B cell (primary cell): ENCODE measurements at regions not wholly inside any gene's neighbourhood (a gene's known extent, or its start where the extent isn't known, plus 50 kb on each side); places are given as distances from the start of the nearest gene placed in this dataset.

Source experiments
- ATAC-seq: fragments of 200-7000 bp; cut with Tn5 transposase; one replicate; pipeline ENCODE4 v1.10.0; 2021; ENCODE audit warnings: low read depth, mild to moderate bottlenecking, moderate number of reproducible peaks, moderate library complexity
- CTCF ChIA-PET: fragments of 350-600 bp; sonication (Branson Sonifier 250); formaldehyde crosslinking; loops from one replicate; lab custom pipeline; 2021; ENCODE audit warnings: antibody characterized with exemption, inconsistent platforms; lab: Charles Lee
- POLR2A ChIA-PET: fragments of 350-600 bp; sonication (Branson Sonifier 250); formaldehyde crosslinking; loops from one replicate; lab custom pipeline; 2021; ENCODE audit warnings: antibody characterized with exemption; lab: Charles Lee
- DNase-seq: peaks from one replicate; pipeline ENCODE4 v3.0.0; 2013
- H2AFZ ChIP-seq: 2 replicates; pipeline ENCODE4 v1.6.1; 2012; ENCODE audit warnings: mild to moderate bottlenecking, low read depth, low read length; ENCODE audit not compliant: insufficient read depth, poor library complexity, severe bottlenecking
- H3K27ac ChIP-seq, 2 donors: 1 replicate in 1 of 2; 2 replicates in 1 of 2; pipeline ENCODE4 v1.5.1; 2012 to 2013; ENCODE audit warnings: low read length in 2 of 2, mild to moderate bottlenecking in 2 of 2, moderate library complexity in 1 of 2
- H3K27me3 ChIP-seq, 4 experiments: fragments of 200-600 bp in 1 of 4; sonication (generic) in 1 of 4; replicated peaks in 1 of 4; 1 replicate in 2 of 4; 2 replicates in 2 of 4; pipeline versions ENCODE4 v1.6.1 to v1.7.0; 2013 to 2016; ENCODE audit warnings: low read length in 3 of 4, mild to moderate bottlenecking in 2 of 4, mixed read lengths in 1 of 4, moderate library complexity in 1 of 4; ENCODE audit not compliant: insufficient read depth in 4 of 4, control insufficient read depth in 3 of 4; ENCODE audit errors: control extremely low read depth in 1 of 4
- H3K36me3 ChIP-seq, 2 experiments: replicated peaks in 1 of 2; 1 replicate in 1 of 2; 2 replicates in 1 of 2; pipeline versions ENCODE4 v1.6.1 to v1.7.1; 2013; ENCODE audit warnings: low read length in 1 of 2; ENCODE audit not compliant: insufficient read depth in 2 of 2, control insufficient read depth in 1 of 2; ENCODE audit errors: control extremely low read depth in 1 of 2, extremely low read depth in 1 of 2
- H3K4me1 ChIP-seq, 2 donors: fragments of 200-600 bp in 1 of 2; sonication (generic) in 1 of 2; 1 replicate in 1 of 2; 2 replicates in 1 of 2; pipeline versions ENCODE4 v1.5.1 to v1.6.1; 2013 to 2017; ENCODE audit warnings: low read length in 2 of 2; ENCODE audit not compliant: control insufficient read depth in 2 of 2, insufficient read depth in 2 of 2
- H3K4me2 ChIP-seq: replicated peaks from 2 replicates; pipeline ENCODE3; 2012; ENCODE audit warnings: mild to moderate bottlenecking, low read depth, low read length; ENCODE audit not compliant: poor library complexity, severe bottlenecking
- H3K4me3 ChIP-seq, 5 experiments: fragments of 200-600 bp in 1 of 5; sonication (generic) in 1 of 5; 1 replicate in 3 of 5; 2 replicates in 2 of 5; pipeline versions ENCODE4 v1.5.1 to v1.7.0; 2011 to 2016; ENCODE audit warnings: low read length in 4 of 5, mild to moderate bottlenecking in 4 of 5, low read depth in 2 of 5, control low read depth in 1 of 5, moderate library complexity in 1 of 5; ENCODE audit not compliant: insufficient read depth in 1 of 5; ENCODE audit errors: control extremely low read depth in 1 of 5, extremely low read depth in 1 of 5
- H3K79me2 ChIP-seq: fragments of 200-600 bp; sonication (generic); one replicate; pipeline ENCODE4 v1.6.0; 2016; ENCODE audit warnings: low read length; ENCODE audit not compliant: control insufficient read depth, insufficient read depth
- H3K9ac ChIP-seq: fragments of 200-600 bp; sonication (generic); 2 replicates; pipeline ENCODE4 v1.6.1; 2017; ENCODE audit warnings: mild to moderate bottlenecking, low read length, moderate library complexity
- H3K9me3 ChIP-seq, 3 donors: one replicate each; pipeline versions ENCODE4 v1.6.1 to v1.7.1; 2013; ENCODE audit warnings: low read length in 2 of 3; ENCODE audit not compliant: control insufficient read depth in 2 of 3, insufficient read depth in 1 of 3; ENCODE audit errors: control extremely low read depth in 1 of 3
- H4K20me1 ChIP-seq: 2 replicates; pipeline ENCODE4 v1.6.0; 2012; ENCODE audit warnings: mild to moderate bottlenecking, low read length; ENCODE audit not compliant: insufficient read depth, control insufficient read depth, poor library complexity, severe bottlenecking
- H3K27ac Mint-ChIP-seq: one replicate; pipeline ENCODE4 v1.8.0; 2021; ENCODE audit warnings: mixed read lengths
- H3K27me3 Mint-ChIP-seq: one replicate; pipeline ENCODE4 v1.8.0; 2021; ENCODE audit warnings: mixed read lengths
- H3K4me1 Mint-ChIP-seq: one replicate; pipeline ENCODE4 v1.8.0; 2021; ENCODE audit warnings: mixed read lengths
- H3K4me3 Mint-ChIP-seq: one replicate; pipeline ENCODE4 v1.8.0; 2021; ENCODE audit warnings: mixed read lengths
- H3K9me3 Mint-ChIP-seq: one replicate; pipeline ENCODE4 v1.8.0; 2022; ENCODE audit warnings: mixed read lengths; ENCODE audit not compliant: insufficient read depth
- EZH2 ChIP-seq: IDR thresholded peaks from 2 replicates; pipeline ENCODE4 v1.6.1; 2012; ENCODE audit warnings: borderline replicate concordance, low read depth, mild to moderate bottlenecking, moderate library complexity, low read length; ENCODE audit not compliant: insufficient read depth, poor library complexity, severe bottlenecking
- WGBS: methylation state at CpG from one replicate; pipeline ENCODE4 v1.1.5; 2013; ENCODE audit warnings: missing lambda C conversion rate; ENCODE audit not compliant: insufficient coverage; 5-methylcytosine and 5-hydroxymethylcytosine counted together
- intact Hi-C: fragments of 100-400 bp; cut with micrococcal nuclease; formaldehyde crosslinking; loops from one replicate; pipeline ENCODE4 v1.10.0; 2022
- TF ChIP-seq, protein P1 (sequence below): fragments of 200-600 bp; IDR thresholded peaks from one replicate; pipeline ENCODE4 v1.8.0; 2022; ENCODE audit warnings: antibody characterized with exemption, mild to moderate bottlenecking

GRCh38 chr2:7338961-7339360 lies 421.7 kb downstream of the RNF144A start:
- H3K27ac ChIP-seq: no peak overlapping the region
- no peak overlapping the region for H3K4me3 ChIP-seq
- H3K4me3 Mint-ChIP-seq: no peak overlapping the region
- no peak overlapping the region for H3K27ac Mint-ChIP-seq
- H3K9me3 ChIP-seq: no peaks in the 10 kb centered on the region
- no peaks in the 10 kb centered on the region for H3K79me2 ChIP-seq
- H3K27me3 ChIP-seq: no peaks in the 10 kb centered on the region
- WGBS: 89% methylated on average over 1 of the region's 3 CpGs
- H4K20me1 ChIP-seq: no peaks in the 10 kb centered on the region
- peaks cover 7% of the 10 kb centered on the region for H3K27me3 Mint-ChIP-seq
- CTCF ChIA-PET: no interaction called here
- no peak for DNase-seq
- POLR2A ChIA-PET: no interaction called here
- intact Hi-C loops: no loop called here
- H3K9ac ChIP-seq: no peak overlapping the region
- ATAC-seq: no peak
- no peaks in the 10 kb centered on the region for H3K4me1 Mint-ChIP-seq
- no peaks in the 10 kb centered on the region for H3K9me3 Mint-ChIP-seq
- no peak overlapping the region for H2AFZ ChIP-seq
- no peak for TF ChIP-seq EZH2
- TF ChIP-seq, protein P1, sequence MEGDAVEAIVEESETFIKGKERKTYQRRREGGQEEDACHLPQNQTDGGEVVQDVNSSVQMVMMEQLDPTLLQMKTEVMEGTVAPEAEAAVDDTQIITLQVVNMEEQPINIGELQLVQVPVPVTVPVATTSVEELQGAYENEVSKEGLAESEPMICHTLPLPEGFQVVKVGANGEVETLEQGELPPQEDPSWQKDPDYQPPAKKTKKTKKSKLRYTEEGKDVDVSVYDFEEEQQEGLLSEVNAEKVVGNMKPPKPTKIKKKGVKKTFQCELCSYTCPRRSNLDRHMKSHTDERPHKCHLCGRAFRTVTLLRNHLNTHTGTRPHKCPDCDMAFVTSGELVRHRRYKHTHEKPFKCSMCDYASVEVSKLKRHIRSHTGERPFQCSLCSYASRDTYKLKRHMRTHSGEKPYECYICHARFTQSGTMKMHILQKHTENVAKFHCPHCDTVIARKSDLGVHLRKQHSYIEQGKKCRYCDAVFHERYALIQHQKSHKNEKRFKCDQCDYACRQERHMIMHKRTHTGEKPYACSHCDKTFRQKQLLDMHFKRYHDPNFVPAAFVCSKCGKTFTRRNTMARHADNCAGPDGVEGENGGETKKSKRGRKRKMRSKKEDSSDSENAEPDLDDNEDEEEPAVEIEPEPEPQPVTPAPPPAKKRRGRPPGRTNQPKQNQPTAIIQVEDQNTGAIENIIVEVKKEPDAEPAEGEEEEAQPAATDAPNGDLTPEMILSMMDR: no peak
- H3K36me3 ChIP-seq: no peaks in the 10 kb centered on the region
- H3K4me2 ChIP-seq: no peak overlapping the region
- H3K4me1 ChIP-seq: no peaks in the 10 kb centered on the region

GRCh38 chr2:7346336-7346735 lies 429.1 kb downstream of the RNF144A start:
- no peaks in the 10 kb centered on the region for H3K4me1 Mint-ChIP-seq
- H3K4me2 ChIP-seq: no peak overlapping the region
- WGBS: 98% methylated on average over 4 of the region's 4 CpGs
- no peak for ATAC-seq
- H3K27ac ChIP-seq: no peak overlapping the region
- no peaks in the 10 kb centered on the region for H3K27me3 Mint-ChIP-seq
- H3K4me3 Mint-ChIP-seq: no peak overlapping the region
- H3K9me3 ChIP-seq: no peaks in the 10 kb centered on the region
- no peaks in the 10 kb centered on the region for H4K20me1 ChIP-seq
- no peaks in the 10 kb centered on the region for H3K36me3 ChIP-seq
- no peaks in the 10 kb centered on the region for H3K9me3 Mint-ChIP-seq
- H3K27me3 ChIP-seq: no peaks in the 10 kb centered on the region
- H3K4me3 ChIP-seq: no peak overlapping the region
- DNase-seq: no peak
- intact Hi-C loops: no loop called here
- TF ChIP-seq, protein P1: no peak
- TF ChIP-seq EZH2: no peak
- H2AFZ ChIP-seq: no peak overlapping the region
- no peaks in the 10 kb centered on the region for H3K4me1 ChIP-seq
- ChIA-PET POLR2A (no interaction called here), CTCF (no interaction called here)
- H3K9ac ChIP-seq: no peak overlapping the region
- no peak overlapping the region for H3K27ac Mint-ChIP-seq
- no peaks in the 10 kb centered on the region for H3K79me2 ChIP-seq
